ENCODE measurements at regions not wholly inside any gene's neighbourhood (a gene's known extent, or its start where the extent isn't known, plus 50 kb on each side); places are given as distances from the start of the nearest gene placed in this dataset.

GRCh38 chr9:135338546-135338945 is 141.0 kb upstream of the PPP1R26 start:
- Histone ChIP-seq H3K9me3 (ENCODE audit: control insufficient read depth, insufficient read depth, low read depth, low read length) (no peaks in the 10 kb centered on the region), H3K4me1 (ENCODE audit: control insufficient read depth, extremely low read depth, insufficient read depth, low read length) (no peaks in the 10 kb centered on the region), H3K4me2 (ENCODE audit: extremely low read depth, insufficient read depth, low read length) (no peak overlapping the region), H3K9ac (ENCODE audit: insufficient read depth, low read length) (no peak overlapping the region), H2AFZ (ENCODE audit: low read length) (no peak overlapping the region), H3K4me3 (replicated peaks in 1 of 4; ENCODE audit: control extremely low read depth in 1 of 4, insufficient read depth in 1 of 4, low read depth in 3 of 4, low read length in 4 of 4) (no peak overlapping the region), H3K27ac (ENCODE audit: insufficient read depth, low read length) (no peak overlapping the region), H3K79me2 (ENCODE audit: control insufficient read depth, insufficient read depth, low read length) (no peaks in the 10 kb centered on the region), H3K36me3 (ENCODE audit: control insufficient read depth, insufficient read depth, low read length) (no peaks in the 10 kb centered on the region), H4K20me1 (ENCODE audit: control insufficient read depth, extremely low read depth, insufficient read depth, low read length) (no peaks in the 10 kb centered on the region), H3K27me3 (ENCODE audit: control insufficient read depth, insufficient read depth, low read length) (no peaks in the 10 kb centered on the region)
- TF ChIP-seq CTCF (conservative IDR thresholded peaks at IDR 0.05 in 1 of 2, IDR thresholded peaks at IDR 0.05 in 1 of 2; ENCODE audit: low read depth in 1 of 2, low read length in 2 of 2): no peak
- no peak for TF ChIP-seq EZH2 (IDR thresholded peaks at IDR 0.05; ENCODE audit: low read length, missing control alignments)
- DNase-seq (ENCODE audit: low read depth in 2 of 2): no peak

- TF ChIP-seq CTCF (conservative IDR thresholded peaks at IDR 0.05 in 1 of 2, IDR thresholded peaks at IDR 0.05 in 1 of 2; ENCODE audit: low read depth in 1 of 2, low read length in 2 of 2) (no peak), EZH2 (IDR thresholded peaks at IDR 0.05; ENCODE audit: low read length, missing control alignments) (no peak)
- DNase-seq (ENCODE audit: low read depth in 2 of 2): no peak
These were observed 140.1 kb upstream of the PPP1R26 start for GRCh38 chr9:135339378-135339973.

GRCh38 chr9:135340143-135340655 is 139.4 kb upstream of the PPP1R26 start:
- Histone ChIP-seq H3K9me3 (ENCODE audit: control insufficient read depth, insufficient read depth, low read depth, low read length) (no peaks in the 10 kb centered on the region), H3K4me2 (ENCODE audit: extremely low read depth, insufficient read depth, low read length) (no peak overlapping the region), H3K36me3 (ENCODE audit: control insufficient read depth, insufficient read depth, low read length) (no peaks in the 10 kb centered on the region), H3K27ac (ENCODE audit: insufficient read depth, low read length) (no peak overlapping the region), H3K27me3 (ENCODE audit: control insufficient read depth, insufficient read depth, low read length) (no peaks in the 10 kb centered on the region), H4K20me1 (ENCODE audit: control insufficient read depth, extremely low read depth, insufficient read depth, low read length) (no peaks in the 10 kb centered on the region), H3K79me2 (ENCODE audit: control insufficient read depth, insufficient read depth, low read length) (no peaks in the 10 kb centered on the region), H3K9ac (ENCODE audit: insufficient read depth, low read length) (no peak overlapping the region), H3K4me1 (ENCODE audit: control insufficient read depth, extremely low read depth, insufficient read depth, low read length) (no peaks in the 10 kb centered on the region), H3K4me3 (replicated peaks in 1 of 4; ENCODE audit: control extremely low read depth in 1 of 4, insufficient read depth in 1 of 4, low read depth in 3 of 4, low read length in 4 of 4) (no peak overlapping the region), H2AFZ (ENCODE audit: low read length) (no peak overlapping the region)
- DNase-seq (ENCODE audit: low read depth in 2 of 2): no peak
- no peak for TF ChIP-seq EZH2 (IDR thresholded peaks at IDR 0.05; ENCODE audit: low read length, missing control alignments)

More at GRCh38 chr9:135339378-135339973, 140.1 kb upstream of the PPP1R26 start:
- H3K9me3 ChIP-seq (ENCODE audit: control insufficient read depth, insufficient read depth, low read depth, low read length): no peaks in the 10 kb centered on the region
- no peaks in the 10 kb centered on the region for H3K27me3 ChIP-seq (ENCODE audit: control insufficient read depth, insufficient read depth, low read length)
- H3K36me3 ChIP-seq (ENCODE audit: control insufficient read depth, insufficient read depth, low read length): no peaks in the 10 kb centered on the region
- no peak overlapping the region for H3K9ac ChIP-seq (ENCODE audit: insufficient read depth, low read length)
- no peak overlapping the region for H3K27ac ChIP-seq (ENCODE audit: insufficient read depth, low read length)
- H3K4me1 ChIP-seq (ENCODE audit: control insufficient read depth, extremely low read depth, insufficient read depth, low read length): no peaks in the 10 kb centered on the region
- no peak overlapping the region for H3K4me2 ChIP-seq (ENCODE audit: extremely low read depth, insufficient read depth, low read length)
- no peak overlapping the region for H2AFZ ChIP-seq (ENCODE audit: low read length)
- H3K4me3 ChIP-seq (replicated peaks in 1 of 4; ENCODE audit: control extremely low read depth in 1 of 4, insufficient read depth in 1 of 4, low read depth in 3 of 4, low read length in 4 of 4): no peak overlapping the region
- no peaks in the 10 kb centered on the region for H3K79me2 ChIP-seq (ENCODE audit: control insufficient read depth, insufficient read depth, low read length)
- no peaks in the 10 kb centered on the region for H4K20me1 ChIP-seq (ENCODE audit: control insufficient read depth, extremely low read depth, insufficient read depth, low read length)
